SKM-1 treated with dmso at 0.1 percent for 144 hours (cell line): ENCODE measurements at regions not wholly inside any gene's neighbourhood (a gene's known extent, or its start where the extent isn't known, plus 50 kb on each side); places are given as distances from the start of the nearest gene placed in this dataset.

Experiments
- DNase-seq: peaks from one replicate; lab custom pipeline; 2025; ENCODE audit not compliant: unreplicated experiment; lab: John Stamatoyannopoulos, UW

- DNase-seq: no peak
These were observed 387.8 kb downstream of the DCAF12L2 start for GRCh38 chrX:125778261-125778660.

DNA sequence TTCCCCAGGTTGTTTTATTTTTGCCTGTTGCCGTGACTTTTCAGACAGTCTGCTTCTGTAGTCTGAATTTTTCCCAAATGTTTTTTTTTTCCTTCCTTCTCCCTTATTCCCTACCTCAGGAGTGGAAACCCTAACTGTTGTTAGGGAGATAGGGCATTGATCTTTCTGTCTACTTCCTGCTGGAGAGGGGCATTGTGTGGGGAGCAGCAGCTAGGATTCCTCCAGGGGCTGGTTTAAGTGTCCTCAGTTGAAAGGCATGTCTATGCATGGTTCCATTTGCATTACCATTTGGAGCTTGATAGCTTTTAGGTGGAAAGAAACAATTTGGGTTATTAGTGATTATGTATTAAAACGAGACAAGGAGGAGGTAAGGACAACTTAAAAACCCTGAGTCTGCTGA, 383.9 kb downstream of the DCAF12L2 start:
- no peak for DNase-seq

- no peak for DNase-seq
These were observed 379.8 kb downstream of the DCAF12L2 start for GRCh38 chrX:125786316-125786715.

DNA sequence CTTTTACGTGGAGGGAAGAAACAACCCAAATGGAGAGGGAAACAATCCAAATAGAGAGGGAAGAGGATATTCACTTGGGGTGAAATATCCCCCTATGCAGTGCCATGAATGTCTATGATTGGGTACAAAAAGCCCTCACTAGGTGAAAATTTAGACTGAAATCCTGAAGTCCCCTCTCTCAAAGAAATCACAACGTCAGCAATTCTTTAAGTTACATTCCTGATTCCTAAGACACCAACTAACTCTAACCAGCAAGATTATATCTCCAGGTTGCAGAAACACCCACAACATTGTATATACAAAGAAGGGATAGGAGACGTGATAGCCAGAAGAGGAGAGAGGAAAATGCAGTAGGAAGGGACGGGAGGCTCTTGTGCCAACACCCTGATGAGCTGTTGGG, 374.3 kb downstream of the DCAF12L2 start:
- no peak for DNase-seq

- no peak for DNase-seq
These were observed 355.2 kb downstream of the DCAF12L2 start for GRCh38 chrX:125810856-125811255.

DNA sequence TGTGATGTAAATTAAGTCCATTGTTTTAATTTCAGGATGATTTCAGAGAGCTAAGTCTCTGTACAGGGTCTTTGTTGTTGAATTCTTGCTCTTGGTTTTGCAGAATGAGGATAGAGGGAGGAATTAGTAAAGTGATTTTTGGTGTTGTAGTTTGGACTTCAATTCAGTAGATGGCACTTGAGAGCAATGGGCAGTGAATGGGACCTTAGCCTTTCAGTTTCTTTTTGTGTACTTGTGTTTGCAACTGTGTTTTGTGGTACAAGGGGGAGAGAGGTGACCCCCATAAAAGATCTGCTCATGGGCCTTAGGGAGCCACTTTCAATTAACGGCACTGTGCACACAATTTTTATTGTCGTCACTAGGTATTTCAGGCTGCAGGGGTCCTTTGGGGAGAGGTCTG, 340.0 kb downstream of the DCAF12L2 start:
- no peak for DNase-seq

GRCh38 chrX:125826774-125827451, 339.2 kb downstream of the DCAF12L2 start:
- DNase-seq: no peak

- no peak for DNase-seq
These were observed 319.8 kb downstream of the DCAF12L2 start for GRCh38 chrX:125846271-125846670.

GRCh38 chrX:125850693-125851092, 315.4 kb downstream of the DCAF12L2 start:
- no peak for DNase-seq

GRCh38 chrX:125883169-125883568, 282.9 kb downstream of the DCAF12L2 start:
- DNase-seq: no peak

- DNase-seq: no peak
These were observed 271.1 kb downstream of the DCAF12L2 start for GRCh38 chrX:125894947-125895346.

DNA sequence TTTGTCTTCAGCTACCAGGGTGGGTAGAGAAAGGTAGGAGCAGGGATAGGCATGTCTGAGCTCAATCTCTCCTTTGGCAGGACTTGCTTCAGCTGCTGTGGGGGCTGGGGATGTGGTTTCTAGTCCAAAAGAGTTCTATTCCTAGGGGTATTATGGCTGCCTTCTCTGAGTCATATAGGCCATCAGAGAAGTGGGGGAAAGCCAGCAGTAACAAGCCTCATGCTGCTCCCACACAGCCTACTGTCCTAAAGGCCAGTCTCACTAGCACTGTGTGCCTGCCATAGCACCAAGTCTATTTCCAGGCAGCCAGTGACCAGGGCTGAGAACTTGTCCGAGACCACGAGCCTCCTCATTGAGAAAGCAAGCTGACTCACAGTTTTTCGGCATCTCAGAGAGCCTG, 270.6 kb downstream of the DCAF12L2 start:
- DNase-seq: no peak

GRCh38 chrX:125926295-125926694, 239.8 kb downstream of the DCAF12L2 start:
- no peak for DNase-seq

GRCh38 chrX:125940985-125941384, 225.1 kb downstream of the DCAF12L2 start:
- DNase-seq: no peak

- no peak for DNase-seq
These were observed 218.6 kb downstream of the DCAF12L2 start for GRCh38 chrX:125947501-125947900.

DNA sequence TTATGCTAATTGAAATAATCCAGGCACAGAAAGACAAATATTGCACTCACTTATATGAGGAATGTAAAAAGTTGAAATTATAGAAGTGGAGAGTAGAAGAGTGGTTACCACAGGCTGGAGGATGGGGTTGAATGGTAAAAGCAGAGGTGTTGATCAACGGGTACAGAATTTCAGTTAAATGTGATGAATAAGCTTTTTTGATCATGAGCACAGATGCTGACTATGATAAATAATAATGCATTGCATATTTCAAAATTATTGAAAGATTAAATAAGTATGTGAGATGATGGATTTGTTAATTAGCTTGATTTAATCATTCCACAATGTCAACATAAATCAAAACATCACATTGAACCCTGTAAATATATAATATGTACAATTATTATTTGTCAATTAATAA, 213.1 kb downstream of the DCAF12L2 start:
- no peak for DNase-seq

GRCh38 chrX:125953814-125954213, 212.3 kb downstream of the DCAF12L2 start:
- no peak for DNase-seq

DNA sequence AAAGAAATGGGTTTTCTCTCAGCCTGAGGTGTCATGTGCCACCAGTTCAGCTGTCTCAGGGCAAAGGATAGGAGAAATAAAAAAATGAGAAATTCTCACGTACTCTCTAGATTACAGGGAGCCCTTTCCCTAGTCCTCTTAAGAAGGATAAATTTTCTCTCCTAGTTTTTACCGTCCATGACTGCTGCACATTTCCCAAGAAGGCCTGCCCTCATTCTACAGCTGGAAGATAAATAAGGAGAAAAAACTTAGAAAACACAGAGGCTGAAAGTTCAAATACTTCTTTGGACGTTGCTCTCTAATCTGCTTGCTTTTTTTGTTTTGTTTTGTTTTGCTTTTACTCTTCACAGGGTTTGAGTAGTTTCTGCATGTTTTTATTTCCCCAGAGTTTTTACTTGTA, 211.9 kb downstream of the DCAF12L2 start:
- DNase-seq: no peak

DNA sequence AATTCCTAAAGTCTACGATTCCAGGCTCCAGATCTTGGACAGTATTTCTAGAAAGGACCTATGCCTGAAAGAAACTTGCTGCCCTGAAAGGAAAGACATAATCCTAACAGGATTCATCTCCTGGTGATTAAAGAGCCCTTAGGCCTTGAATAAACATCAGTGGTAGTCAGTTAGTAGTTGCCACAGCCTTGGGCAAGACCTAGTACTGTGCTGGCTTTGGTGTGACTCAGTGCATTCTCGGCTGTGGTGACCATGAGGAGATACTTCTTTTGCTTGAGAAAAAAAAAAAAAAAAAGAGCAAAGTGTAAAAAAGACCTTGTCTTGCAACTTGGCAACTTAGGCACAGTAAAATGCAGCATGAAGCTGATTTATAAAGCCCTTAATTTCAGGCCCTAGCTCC, 188.2 kb downstream of the DCAF12L2 start:
- DNase-seq: no peak

DNA sequence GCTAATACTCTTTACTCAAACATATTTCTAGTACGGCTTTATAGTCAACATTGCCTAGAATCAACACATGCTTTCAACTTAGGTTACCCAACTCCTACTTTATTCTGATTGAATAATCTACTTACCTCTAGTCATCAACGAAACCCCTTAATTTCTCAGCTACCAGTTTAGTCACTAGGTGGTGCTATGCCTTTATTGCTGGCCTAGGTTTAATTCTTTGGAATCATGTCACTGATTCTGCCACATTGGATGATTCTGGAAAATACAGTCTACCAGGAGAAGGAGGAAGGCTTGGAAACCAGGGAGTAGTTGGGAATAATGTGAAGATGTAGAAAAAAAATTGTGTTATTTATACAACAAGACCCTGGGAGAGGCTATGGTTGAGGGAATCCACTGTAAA, 167.7 kb downstream of the DCAF12L2 start:
- DNase-seq: no peak

- no peak for DNase-seq
These were observed 138.9 kb downstream of the DCAF12L2 start for GRCh38 chrX:126027229-126027628.

DNA sequence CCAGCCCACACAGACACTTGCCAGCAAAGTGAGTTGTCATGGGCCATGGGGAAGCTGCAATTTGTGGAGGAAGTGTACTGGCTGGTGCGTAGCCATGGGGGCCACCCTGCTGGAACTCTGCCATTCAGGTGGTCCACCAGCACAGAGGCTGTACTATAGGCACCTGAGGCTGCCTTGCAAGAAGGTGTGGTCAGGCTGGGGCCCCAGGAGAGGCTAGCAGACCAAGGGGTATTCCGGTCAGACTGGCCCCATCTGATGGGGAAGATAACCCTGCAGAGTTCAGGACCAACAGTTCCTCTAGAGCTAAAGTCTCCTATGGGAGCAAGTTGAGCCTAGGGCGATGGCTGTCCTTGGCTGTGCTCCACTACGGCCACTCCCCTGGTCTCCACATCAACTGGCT, 136.1 kb downstream of the DCAF12L2 start:
- no peak for DNase-seq

GRCh38 chrX:126063984-126064383, 102.1 kb downstream of the DCAF12L2 start:
- no peak for DNase-seq
